ENCODE measurements at regions not wholly inside any gene's neighbourhood (a gene's known extent, or its start where the extent isn't known, plus 50 kb on each side); places are given as distances from the start of the nearest gene placed in this dataset.

DNA sequence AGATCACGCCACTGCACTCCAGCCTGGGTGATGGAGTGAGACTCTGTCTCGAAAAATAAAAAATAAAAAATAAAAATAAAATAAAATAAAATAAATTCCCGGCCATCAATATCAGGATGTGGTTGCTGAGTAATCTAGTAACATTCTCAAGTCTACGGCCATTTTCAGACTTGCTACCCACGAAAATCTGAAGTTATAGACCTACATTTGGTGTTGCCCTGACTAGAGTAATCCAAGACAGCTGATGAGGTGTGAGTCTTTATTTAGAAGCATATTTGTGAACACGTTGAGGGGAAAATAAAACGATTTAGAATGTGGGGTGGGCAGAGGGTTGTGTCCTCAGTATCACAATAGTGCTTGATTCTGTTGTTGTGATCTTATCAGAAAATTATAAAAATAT, 130.2 kb upstream of the MID1 start:
- TF ChIP-seq, protein P1, sequence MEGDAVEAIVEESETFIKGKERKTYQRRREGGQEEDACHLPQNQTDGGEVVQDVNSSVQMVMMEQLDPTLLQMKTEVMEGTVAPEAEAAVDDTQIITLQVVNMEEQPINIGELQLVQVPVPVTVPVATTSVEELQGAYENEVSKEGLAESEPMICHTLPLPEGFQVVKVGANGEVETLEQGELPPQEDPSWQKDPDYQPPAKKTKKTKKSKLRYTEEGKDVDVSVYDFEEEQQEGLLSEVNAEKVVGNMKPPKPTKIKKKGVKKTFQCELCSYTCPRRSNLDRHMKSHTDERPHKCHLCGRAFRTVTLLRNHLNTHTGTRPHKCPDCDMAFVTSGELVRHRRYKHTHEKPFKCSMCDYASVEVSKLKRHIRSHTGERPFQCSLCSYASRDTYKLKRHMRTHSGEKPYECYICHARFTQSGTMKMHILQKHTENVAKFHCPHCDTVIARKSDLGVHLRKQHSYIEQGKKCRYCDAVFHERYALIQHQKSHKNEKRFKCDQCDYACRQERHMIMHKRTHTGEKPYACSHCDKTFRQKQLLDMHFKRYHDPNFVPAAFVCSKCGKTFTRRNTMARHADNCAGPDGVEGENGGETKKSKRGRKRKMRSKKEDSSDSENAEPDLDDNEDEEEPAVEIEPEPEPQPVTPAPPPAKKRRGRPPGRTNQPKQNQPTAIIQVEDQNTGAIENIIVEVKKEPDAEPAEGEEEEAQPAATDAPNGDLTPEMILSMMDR (IDR thresholded peaks at IDR 0.05): no peak
- TF ChIP-seq POLR2A (IDR thresholded peaks at IDR 0.05): no peak

Measured in gastroesophageal sphincter (tissue), 3 donors.